ENCODE measurements at regions not wholly inside any gene's neighbourhood (a gene's known extent, or its start where the extent isn't known, plus 50 kb on each side); places are given as distances from the start of the nearest gene placed in this dataset.

DNA sequence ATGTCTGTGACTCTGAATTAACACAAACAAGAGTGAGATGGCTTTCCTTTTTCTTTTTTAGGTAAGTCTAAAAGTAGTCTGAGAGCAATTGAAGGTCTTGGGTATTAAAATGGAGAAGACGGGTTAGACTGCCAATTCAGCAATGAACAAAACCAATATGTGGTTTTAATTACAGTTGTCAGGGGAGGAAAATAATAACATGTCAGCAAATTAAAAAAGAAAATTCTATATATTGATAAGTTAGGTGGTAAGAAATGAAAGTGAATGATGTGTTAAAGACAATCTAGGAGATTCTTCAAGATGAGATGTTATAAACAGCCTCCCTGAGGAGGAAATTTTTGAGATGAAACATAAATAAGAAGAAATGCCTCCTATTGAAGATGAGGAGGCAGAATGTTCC, 150.6 kb upstream of the HSF2 start:
- TF ChIP-seq, protein P1, sequence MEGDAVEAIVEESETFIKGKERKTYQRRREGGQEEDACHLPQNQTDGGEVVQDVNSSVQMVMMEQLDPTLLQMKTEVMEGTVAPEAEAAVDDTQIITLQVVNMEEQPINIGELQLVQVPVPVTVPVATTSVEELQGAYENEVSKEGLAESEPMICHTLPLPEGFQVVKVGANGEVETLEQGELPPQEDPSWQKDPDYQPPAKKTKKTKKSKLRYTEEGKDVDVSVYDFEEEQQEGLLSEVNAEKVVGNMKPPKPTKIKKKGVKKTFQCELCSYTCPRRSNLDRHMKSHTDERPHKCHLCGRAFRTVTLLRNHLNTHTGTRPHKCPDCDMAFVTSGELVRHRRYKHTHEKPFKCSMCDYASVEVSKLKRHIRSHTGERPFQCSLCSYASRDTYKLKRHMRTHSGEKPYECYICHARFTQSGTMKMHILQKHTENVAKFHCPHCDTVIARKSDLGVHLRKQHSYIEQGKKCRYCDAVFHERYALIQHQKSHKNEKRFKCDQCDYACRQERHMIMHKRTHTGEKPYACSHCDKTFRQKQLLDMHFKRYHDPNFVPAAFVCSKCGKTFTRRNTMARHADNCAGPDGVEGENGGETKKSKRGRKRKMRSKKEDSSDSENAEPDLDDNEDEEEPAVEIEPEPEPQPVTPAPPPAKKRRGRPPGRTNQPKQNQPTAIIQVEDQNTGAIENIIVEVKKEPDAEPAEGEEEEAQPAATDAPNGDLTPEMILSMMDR (IDR thresholded peaks at IDR 0.05; ENCODE audit: low read depth, low read length, missing input control), result no peak
- TF ChIP-seq FOXA2 (IDR thresholded peaks at IDR 0.05), result no peak
- no peak for TF ChIP-seq YY1 (IDR thresholded peaks at IDR 0.05)
- TF ChIP-seq RAD21 (IDR thresholded peaks at IDR 0.05), result no peak
- no peak for TF ChIP-seq EGR1 (IDR thresholded peaks at IDR 0.05; ENCODE audit: low read depth in 2 of 2)
- TF ChIP-seq JUND (IDR thresholded peaks at IDR 0.05), result no peak
- TF ChIP-seq SP1 (IDR thresholded peaks at IDR 0.05), result no peak
- TF ChIP-seq TAF1 (conservative IDR thresholded peaks at IDR 0.05), result no peak
- no peak for TF ChIP-seq GABPA (IDR thresholded peaks at IDR 0.05 in 1 of 2, conservative IDR thresholded peaks at IDR 0.05 in 1 of 2)
- TF ChIP-seq, protein P2, sequence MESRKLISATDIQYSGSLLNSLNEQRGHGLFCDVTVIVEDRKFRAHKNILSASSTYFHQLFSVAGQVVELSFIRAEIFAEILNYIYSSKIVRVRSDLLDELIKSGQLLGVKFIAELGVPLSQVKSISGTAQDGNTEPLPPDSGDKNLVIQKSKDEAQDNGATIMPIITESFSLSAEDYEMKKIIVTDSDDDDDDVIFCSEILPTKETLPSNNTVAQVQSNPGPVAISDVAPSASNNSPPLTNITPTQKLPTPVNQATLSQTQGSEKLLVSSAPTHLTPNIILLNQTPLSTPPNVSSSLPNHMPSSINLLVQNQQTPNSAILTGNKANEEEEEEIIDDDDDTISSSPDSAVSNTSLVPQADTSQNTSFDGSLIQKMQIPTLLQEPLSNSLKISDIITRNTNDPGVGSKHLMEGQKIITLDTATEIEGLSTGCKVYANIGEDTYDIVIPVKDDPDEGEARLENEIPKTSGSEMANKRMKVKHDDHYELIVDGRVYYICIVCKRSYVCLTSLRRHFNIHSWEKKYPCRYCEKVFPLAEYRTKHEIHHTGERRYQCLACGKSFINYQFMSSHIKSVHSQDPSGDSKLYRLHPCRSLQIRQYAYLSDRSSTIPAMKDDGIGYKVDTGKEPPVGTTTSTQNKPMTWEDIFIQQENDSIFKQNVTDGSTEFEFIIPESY (IDR thresholded peaks at IDR 0.05), result no peak

All from liver (tissue), 3 donors.